Activated T-cell treated with anti-CD3 and anti-CD28 coated beads, Interleukin-2, amount 50 U/mL, for 1 hour (primary cell): ENCODE measurements at regions not wholly inside any gene's neighbourhood (a gene's known extent, or its start where the extent isn't known, plus 50 kb on each side); places are given as distances from the start of the nearest gene placed in this dataset.

Source experiments
- DNase-seq: peaks from one replicate; pipeline ENCODE4 v3.0.0-alpha.2; 2020

DNA sequence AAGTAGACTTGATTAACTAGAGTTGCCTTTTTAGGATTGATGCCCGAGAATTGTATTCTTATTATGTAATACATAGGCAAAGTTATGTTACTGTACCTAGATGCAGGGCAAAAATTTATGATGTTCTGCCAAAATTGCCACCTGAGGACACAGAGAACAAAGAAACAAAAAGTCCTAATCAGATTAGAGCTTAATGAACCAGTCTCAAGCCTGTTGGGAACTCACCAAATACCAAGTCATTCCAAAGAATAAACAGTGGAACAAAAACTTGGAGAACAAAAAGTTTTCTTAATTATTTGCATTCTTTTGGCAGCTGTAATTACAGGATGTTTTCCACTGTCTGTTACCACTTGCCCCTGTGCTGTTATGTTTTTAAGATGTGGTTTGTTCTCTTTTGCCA lies 154.7 kb upstream of the SGK1 start:
- DNase-seq = no peak

DNA sequence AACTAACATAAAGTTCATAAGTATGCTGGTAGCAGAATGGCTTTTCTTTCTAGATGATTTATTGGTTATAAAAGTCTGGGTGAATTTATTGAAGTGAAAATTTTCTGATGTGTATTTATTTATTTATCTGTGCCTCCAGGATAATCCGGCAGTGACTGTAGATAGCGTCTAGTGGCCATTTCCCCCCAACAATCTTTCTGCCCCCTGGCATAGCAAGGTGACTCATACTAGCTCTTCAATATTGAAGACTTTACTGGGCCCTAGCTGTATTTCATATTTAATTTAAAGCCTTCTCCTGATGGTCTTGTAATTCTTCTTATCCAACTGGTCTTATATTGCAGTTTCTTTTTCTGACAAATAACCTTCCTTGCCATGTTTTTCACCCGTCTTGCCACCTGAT lies 154.1 kb upstream of the SGK1 start:
- DNase-seq = no peak

DNA sequence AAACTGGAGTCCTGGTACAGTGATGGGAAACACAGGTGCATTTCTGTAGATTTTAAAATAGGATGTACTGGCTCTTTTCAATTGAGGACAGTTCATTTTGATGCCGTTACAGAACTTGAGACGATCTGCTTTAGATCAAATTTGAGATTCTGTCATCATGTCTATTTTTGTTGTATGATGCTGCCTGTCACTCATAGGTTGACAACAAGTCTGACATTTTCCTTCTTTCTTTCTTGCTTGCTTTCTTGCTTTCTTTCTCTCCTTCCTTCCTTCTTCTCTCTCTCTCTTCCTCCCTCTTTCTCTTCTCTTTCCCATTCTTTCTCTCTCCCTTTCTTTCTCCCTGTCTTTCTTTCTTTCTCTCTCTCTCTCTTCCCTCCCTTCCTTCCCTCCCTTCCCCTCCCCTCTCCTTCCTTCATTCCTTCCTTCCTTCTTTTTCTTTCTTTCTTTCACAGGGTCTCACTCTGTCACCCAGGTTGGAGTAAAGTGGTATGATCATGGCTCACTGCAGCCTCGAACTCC lies 152.6 kb upstream of the SGK1 start:
- no peak for DNase-seq

GRCh38 chr6:134469702-134470456 lies 152.0 kb upstream of the SGK1 start:
- DNase-seq = no peak

GRCh38 chr6:134468633-134469032 lies 150.7 kb upstream of the SGK1 start:
- DNase-seq = no peak

DNA sequence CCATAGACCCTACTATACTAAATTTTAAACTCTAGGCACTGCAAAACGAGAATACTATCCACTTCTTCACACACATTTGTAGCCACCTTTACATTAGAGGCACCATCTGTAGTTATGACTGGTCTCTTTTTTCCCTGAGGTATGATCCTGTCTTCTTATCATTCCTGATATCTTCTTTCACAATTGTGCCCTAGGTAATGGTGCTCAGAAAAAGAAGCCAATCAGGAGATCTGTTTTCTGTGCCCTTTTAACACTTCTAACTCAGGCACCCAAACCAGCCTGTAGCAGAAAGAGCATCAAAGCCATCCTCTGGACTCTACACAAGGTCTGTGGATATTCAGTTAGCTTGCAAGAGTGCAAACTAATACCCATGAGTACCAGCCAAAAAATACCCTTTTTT lies 149.7 kb upstream of the SGK1 start:
- DNase-seq = no peak

DNA sequence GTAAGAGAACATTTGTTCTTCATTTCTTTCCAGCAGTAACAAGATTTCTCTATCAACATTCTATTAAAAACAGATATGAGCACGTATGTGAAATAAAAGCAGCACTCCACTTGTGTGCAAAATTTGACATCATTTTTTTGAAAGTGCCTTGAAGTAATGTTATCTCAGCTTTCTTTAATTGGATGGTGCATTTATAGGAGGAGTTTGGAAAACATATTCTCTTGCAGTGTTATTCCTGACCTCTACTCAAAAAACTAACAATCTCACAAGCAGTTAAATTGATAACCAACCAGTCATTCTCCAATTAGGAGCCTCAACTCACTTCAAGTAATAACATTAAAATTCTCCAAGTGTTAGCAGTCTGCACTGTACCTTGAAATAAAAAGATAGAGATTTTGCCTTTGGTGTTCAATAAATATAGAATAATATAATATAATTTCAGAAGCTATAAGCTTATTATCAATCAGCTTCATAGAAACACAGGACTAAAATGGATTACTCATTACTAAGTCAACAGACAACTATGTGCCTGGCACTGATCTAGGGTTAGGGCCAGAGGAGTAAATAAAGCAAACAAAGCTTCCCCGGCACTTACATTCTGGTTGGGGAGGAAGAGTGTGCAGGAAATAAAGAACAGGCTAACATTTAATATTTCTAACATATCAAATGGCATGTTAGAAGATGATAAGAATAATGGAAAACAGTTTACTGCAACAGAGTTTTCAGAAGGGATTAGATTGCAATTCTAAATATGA lies 149.0 kb upstream of the SGK1 start:
- no peak for DNase-seq

GRCh38 chr6:134464690-134465411 lies 146.9 kb upstream of the SGK1 start:
- no peak for DNase-seq

GRCh38 chr6:134458857-134459657 lies 141.1 kb upstream of the SGK1 start:
- no peak for DNase-seq

DNA sequence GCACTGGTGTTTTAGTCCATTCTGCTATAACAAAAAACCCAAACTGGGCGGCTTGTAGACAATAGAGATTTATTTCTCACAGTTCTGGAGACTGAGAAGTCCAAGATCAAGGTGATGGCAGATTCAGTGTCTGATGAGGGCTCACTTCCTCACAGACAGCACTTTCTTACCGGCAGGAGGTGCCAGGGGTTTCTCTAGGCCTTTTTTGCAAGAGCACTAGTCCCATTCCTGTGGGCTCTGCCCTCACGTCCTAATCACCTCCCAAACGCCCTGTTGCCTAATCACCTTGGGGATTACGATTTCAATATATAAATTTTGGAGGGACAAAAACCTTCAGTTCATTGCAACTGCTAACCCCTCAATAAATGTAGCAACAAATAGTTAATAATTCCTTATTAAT lies 140.0 kb upstream of the SGK1 start:
- DNase-seq = no peak

GRCh38 chr6:134456226-134456625 lies 138.3 kb upstream of the SGK1 start:
- DNase-seq = no peak

DNA sequence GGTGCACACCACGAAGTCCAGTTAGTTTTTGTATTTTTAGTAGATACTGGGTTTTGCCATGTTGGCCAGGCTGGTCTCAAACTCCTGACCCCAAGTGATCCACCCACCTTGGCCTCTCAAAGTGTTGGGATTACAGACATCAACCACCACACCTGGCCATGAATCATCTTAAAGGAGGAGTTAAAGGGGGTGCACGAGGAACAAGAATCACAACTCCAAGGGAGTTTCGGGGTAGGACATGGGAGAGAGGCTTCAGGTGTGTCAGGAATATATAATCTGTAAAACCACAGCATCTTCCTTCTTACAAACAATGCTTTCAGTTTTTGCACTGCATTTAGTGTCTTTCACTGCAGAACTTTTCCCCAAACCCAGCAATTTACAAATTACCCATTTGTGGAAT lies 137.4 kb upstream of the SGK1 start:
- DNase-seq = no peak

- DNase-seq = no peak
Measured at GRCh38 chr6:134454794-134455193, 136.9 kb upstream of the SGK1 start.

GRCh38 chr6:134453792-134454510 lies 136.0 kb upstream of the SGK1 start:
- DNase-seq = no peak

DNA sequence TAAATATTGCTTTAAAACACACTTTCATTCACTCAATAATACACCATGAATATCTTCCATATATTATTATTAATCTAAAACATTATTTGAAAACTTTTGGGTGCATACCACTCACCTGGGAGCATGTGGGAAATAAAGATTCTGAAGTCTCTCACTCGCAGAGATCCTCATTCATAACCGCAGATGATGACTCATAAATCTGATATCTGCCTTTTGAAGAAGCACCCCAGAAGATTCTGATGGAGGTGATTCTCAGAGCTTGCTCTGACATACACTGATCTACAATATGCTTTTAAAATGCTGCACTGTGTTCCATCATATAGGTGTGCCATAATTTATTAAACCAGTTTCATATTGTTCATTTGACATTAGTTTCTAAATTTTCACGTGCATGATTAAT lies 135.0 kb upstream of the SGK1 start:
- DNase-seq = no peak

GRCh38 chr6:134451529-134451928 lies 133.6 kb upstream of the SGK1 start:
- no peak for DNase-seq

DNA sequence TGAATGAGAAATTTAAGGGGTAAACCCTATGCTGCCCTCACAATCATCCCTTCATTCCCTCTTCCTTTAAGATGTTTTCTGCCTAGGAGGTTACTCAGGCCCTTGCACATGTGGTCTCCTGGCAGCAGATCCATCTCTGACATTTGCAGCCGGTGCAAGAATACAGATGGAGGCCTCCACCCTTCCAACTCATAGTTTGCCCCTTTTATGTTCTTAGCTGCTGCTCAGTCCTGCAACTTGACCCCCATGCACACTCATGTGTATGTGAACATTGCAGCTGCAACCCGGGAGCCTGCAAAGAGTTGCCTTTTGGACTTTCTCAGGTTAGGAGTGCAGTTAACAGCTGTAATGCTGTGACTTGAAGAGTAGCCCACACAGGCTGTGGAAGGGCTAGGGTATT lies 131.9 kb upstream of the SGK1 start:
- DNase-seq = no peak

- DNase-seq = no peak
Measured at GRCh38 chr6:134449004-134449403, 131.1 kb upstream of the SGK1 start.

- no peak for DNase-seq
Measured at GRCh38 chr6:134447883-134448387, 130.0 kb upstream of the SGK1 start.

DNA sequence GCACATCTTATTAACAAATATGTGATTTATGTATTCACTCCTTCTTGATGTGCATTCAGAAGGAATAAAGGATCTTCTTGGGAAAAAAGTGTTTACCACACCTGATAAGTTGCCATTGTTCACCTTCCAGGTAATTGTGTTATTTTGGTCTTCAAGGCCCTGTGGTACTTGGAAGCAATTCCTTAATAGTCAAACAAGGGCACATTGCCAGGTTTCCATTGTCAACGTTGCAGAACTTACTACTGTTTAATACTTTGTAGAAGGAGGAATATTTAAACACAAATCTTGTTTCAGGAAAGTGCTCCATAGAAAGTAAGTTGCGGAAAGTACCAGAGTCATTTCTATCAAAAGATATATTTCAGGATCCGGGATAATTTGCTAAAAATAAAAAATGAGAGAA lies 129.5 kb upstream of the SGK1 start:
- DNase-seq = no peak

- DNase-seq = no peak
Measured at GRCh38 chr6:134446896-134447295, 129.0 kb upstream of the SGK1 start.
